GM04503 (cell line): ENCODE measurements at regions not wholly inside any gene's neighbourhood (a gene's known extent, or its start where the extent isn't known, plus 50 kb on each side); places are given as distances from the start of the nearest gene placed in this dataset.

Source experiments
- DNase-seq: peaks from one replicate; pipeline ENCODE4 v3.0.0-alpha.2; 2012; ENCODE audit warnings: low read depth

GRCh38 chr7:85644272-85644671 lies 457.4 kb upstream of the SEMA3D start:
- DNase-seq: no peak

- no peak for DNase-seq
Measured at GRCh38 chr7:85641331-85641730, 454.5 kb upstream of the SEMA3D start.

DNA sequence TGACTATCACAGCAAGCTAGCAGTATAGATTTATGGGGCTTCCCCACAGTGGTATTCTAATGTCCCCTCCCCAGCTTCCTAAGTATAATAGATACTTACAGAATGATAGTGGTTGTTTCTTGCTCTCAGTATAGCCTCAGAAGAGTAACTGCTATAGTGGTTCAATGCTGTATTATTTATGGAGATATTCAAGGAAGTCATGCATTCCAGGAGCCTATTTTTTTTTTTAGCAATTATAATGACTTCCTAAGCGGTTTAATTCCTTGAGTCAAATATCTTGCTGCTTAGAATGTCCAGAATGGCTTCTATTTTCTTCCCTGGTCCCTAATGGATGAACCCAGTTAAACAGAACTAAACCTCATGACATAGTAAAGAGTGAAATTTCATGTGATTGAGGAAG lies 451.5 kb upstream of the SEMA3D start:
- no peak for DNase-seq

- no peak for DNase-seq
Measured at GRCh38 chr7:85634951-85635350, 448.1 kb upstream of the SEMA3D start.

GRCh38 chr7:85630904-85631600 lies 444.2 kb upstream of the SEMA3D start:
- DNase-seq: no peak

- no peak for DNase-seq
Measured at GRCh38 chr7:85627791-85628586, 441.1 kb upstream of the SEMA3D start.

DNA sequence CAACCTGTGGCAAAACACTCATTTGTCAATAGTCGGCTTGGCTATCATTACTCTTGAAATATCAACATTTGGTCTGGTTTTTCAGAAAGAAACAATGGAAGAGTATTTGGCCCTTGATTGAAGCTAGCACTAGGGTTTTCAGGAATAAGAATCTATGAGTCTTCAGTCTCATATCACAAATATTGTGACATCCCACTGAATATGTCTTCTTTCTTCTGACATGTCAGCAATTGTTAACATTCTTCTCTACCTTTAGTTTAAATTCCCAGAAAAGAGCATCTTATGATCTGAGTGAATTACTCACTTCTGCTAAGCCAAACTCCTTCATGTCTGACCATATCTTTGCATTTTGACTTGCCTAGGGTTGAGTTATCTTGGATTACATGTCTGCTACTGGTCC lies 435.2 kb upstream of the SEMA3D start:
- DNase-seq: no peak

DNA sequence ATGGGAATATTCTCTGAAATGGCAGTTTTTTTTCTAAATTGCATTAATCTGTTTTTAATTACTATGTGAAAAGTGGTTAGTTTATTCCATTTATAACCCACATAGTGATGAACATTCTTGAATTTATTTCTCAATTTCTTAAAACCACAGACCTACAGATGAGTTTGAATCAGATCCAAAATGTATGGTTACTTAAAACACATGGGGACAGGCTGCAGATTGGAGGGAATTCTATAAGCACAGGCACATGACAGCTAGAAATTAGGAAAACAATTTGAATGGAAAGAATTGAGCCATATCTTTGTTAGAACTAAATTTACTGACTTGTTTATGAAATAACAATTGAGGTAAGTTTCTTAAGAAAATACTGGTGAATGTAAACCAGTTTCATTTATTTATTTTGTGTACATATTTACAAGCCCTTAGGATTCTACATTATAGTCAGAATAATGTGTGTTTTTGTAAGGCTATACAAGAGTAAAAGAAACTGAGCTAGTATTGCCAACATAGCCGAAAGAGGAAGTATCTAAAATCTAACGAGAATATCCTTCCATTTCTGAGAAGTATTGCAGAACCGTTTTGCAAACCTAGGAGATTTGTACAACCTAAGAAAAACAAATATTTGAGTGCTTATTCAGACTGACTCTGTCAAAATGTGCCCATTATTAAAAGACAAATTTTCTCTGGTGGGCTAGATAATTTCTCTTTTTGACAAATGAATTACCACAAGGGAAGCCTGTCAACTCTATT lies 434.3 kb upstream of the SEMA3D start:
- no peak for DNase-seq

- DNase-seq: no peak
Measured at GRCh38 chr7:85619236-85619635, 432.4 kb upstream of the SEMA3D start.

DNA sequence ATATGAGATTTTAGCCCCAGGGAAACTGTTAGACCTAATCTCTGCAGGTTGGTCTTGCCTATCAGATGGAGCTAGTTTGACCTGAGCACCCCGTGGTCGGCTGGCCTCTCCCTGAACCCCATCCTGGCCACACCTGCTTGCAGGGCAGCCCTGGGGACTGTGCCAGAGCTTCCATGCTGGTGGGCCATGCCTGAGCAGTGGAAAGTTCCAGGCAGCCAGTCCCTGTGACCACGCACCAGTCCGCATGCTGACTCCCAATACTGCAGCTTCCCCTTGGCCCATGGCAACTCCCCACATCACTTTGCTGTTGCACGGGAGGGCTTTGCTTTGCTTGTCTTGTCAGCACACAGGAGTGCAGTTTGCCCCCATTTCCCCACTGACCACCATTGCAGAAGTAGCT lies 427.8 kb upstream of the SEMA3D start:
- no peak for DNase-seq

DNA sequence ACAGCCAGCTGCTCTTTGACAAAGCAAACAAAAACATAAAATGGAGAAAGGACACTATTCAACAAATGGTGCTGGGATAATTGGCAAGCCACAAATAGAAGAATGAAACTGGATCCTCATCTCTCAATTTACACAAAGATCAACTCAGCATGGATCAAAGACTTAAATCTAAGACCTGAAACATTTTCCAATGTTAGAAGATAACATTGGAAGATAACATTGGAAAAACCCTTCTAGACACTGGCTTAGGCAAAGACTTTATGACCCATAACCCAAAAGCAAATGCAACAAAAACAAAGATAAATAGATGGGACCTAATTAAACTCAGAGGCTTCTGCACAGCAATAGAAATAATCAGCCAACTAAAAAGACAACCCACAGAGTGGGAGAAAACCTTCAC lies 425.7 kb upstream of the SEMA3D start:
- DNase-seq: no peak

DNA sequence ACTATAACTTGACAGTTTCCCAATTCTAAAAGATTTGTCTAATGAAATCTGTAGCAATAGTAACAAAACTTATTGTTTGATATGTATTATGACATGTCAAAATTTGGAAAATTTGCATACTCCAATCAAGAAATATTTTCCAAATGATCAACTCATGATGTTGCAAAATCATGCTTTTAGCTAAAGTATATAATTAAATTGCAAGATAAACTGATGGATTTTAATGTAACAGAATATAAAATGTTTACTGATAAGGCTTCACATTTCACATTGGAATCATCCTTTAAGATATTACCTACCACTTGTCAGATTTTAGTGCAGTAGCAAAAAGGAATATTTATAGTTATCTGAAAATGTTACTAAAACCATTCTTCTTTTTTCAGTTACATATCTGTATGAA lies 421.9 kb upstream of the SEMA3D start:
- DNase-seq: no peak

- DNase-seq: no peak
Measured at GRCh38 chr7:85602196-85602595, 415.3 kb upstream of the SEMA3D start.

GRCh38 chr7:85600395-85600794 lies 413.5 kb upstream of the SEMA3D start:
- DNase-seq: no peak

- no peak for DNase-seq
Measured at GRCh38 chr7:85596827-85597226, 410.0 kb upstream of the SEMA3D start.

GRCh38 chr7:85595750-85596178 lies 408.9 kb upstream of the SEMA3D start:
- DNase-seq: peak; percentile 20

- DNase-seq: no peak
Measured at GRCh38 chr7:85593355-85593754, 406.5 kb upstream of the SEMA3D start.

- no peak for DNase-seq
Measured at GRCh38 chr7:85587785-85588184, 400.9 kb upstream of the SEMA3D start.

DNA sequence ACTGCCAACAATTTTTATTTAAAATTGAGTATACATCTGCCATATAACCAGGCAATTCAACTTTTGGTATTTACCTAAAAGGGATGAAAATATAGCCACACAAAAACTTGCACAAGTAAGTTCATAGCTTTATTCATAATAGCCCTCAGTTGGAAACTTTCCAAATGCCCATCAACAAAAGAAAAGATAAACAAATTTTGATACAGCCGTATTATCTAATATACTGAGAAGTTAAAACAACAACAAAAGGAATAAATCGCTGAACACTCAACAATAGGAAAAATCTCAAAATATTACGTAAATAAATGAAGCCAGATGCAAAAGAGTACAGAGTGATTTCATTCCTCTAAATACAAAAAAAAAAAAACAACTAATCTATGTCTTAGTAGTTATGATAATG lies 399.2 kb upstream of the SEMA3D start:
- no peak for DNase-seq

DNA sequence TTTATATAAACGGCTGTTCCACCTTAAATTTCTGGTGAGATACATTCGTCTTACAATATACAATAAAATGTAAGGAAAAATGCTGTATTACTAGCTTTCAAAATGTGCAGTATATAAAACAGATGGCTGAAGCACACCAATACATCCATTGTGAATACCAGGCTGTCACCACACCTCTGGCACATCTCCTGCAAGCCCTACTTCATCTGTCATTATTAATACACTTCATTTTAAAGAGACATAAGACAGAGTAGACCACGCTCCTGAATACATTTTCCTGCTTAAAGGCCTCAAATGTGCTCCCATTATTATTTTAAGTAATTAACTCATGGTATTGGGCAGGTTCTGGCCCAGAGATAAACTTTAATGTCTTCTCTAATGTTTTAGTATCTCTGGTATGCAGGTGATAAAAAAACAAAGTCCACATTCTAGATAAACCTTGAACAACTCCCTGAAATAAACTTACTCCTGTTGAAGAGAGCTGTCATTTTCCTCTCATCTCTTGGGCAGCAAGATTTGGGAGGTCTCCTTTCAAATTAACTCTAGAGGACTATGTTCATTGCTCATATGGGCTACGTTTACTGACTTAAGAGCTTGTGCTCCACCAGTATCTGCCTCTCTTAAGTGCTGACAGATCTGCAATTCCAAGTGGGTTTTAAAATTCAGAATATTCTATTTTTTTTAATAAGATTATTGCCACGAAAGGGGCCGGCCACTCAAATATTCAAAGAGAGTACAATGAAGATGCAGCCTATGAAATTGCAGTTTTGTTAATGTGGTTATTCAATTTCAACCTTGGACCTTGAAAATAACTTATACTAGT lies 396.5 kb upstream of the SEMA3D start:
- no peak for DNase-seq

DNA sequence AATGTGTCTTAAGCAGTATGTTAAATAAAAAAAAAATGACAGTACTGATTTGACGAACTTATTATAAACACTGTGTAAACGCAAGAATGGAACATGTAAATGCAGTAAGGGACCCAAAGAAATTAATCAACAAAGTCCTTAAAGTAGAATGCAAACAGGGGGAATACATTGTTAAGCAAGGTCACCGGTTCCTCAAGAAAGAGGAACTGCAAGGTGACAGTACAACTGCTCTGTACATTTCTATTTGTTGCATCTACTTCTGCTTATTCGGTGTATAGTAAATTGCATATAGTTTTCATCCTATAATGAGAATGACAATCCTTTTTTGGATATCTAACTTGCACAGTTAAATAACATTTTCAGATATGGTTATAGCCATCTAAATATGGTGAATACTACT lies 387.0 kb upstream of the SEMA3D start:
- no peak for DNase-seq

GRCh38 chr7:85573346-85573745 lies 386.5 kb upstream of the SEMA3D start:
- DNase-seq: no peak
